Neutrophil (primary cell): ENCODE measurements at regions not wholly inside any gene's neighbourhood (a gene's known extent, or its start where the extent isn't known, plus 50 kb on each side); places are given as distances from the start of the nearest gene placed in this dataset.

Experiments used
- H3K27ac ChIP-seq: fragments of 200-600 bp; sonication (generic); 2 replicates; pipeline ENCODE4 v1.5.1; 2016; ENCODE audit warnings: mild to moderate bottlenecking, moderate library complexity
- H3K27me3 ChIP-seq: fragments of 200-600 bp; sonication (generic); 2 replicates; pipeline ENCODE4 v1.6.0; 2016; ENCODE audit warnings: mild to moderate bottlenecking
- H3K36me3 ChIP-seq: fragments of 200-600 bp; sonication (generic); 2 replicates; pipeline ENCODE4 v1.5.1; 2017
- H3K4me1 ChIP-seq, 2 experiments: fragments of 200-600 bp in 1 of 2; sonication (generic) in 1 of 2; 1 replicate in 1 of 2; 2 replicates in 1 of 2; pipeline versions ENCODE4 v1.5.1 to v1.6.1; 2013 to 2016; ENCODE audit warnings: low read depth in 1 of 2, low read length in 1 of 2, mild to moderate bottlenecking in 1 of 2, moderate library complexity in 1 of 2; ENCODE audit not compliant: control insufficient read depth in 1 of 2, insufficient read depth in 1 of 2
- H3K4me3 ChIP-seq, 2 experiments: fragments of 200-600 bp in 1 of 2; sonication (generic) in 1 of 2; 1 replicate in 1 of 2; 2 replicates in 1 of 2; pipeline ENCODE4 v1.5.1; 2013 to 2016; ENCODE audit warnings: low read depth in 1 of 2, low read length in 1 of 2, mild to moderate bottlenecking in 1 of 2, moderate library complexity in 1 of 2
- H3K9me3 ChIP-seq: fragments of 200-600 bp; sonication (generic); 2 replicates; pipeline ENCODE4 v1.5.1; 2016
- CTCF ChIP-seq: fragments of 200-600 bp; sonication (generic); IDR thresholded peaks from 2 replicates; pipeline ENCODE4 v1.5.1; 2016; ENCODE audit warnings: antibody characterized with exemption

- H3K27me3 ChIP-seq, result no peaks in the 10 kb centered on the region
- no peaks in the 10 kb centered on the region for H3K36me3 ChIP-seq
- TF ChIP-seq CTCF, result no peak
- H3K9me3 ChIP-seq, result no peaks in the 10 kb centered on the region
- no peak overlapping the region for H3K4me3 ChIP-seq
- no peaks in the 10 kb centered on the region for H3K4me1 ChIP-seq
- no peak overlapping the region for H3K27ac ChIP-seq
Measured at GRCh38 chr4:23741681-23742191, 148.1 kb downstream of the PPARGC1A start.

DNA sequence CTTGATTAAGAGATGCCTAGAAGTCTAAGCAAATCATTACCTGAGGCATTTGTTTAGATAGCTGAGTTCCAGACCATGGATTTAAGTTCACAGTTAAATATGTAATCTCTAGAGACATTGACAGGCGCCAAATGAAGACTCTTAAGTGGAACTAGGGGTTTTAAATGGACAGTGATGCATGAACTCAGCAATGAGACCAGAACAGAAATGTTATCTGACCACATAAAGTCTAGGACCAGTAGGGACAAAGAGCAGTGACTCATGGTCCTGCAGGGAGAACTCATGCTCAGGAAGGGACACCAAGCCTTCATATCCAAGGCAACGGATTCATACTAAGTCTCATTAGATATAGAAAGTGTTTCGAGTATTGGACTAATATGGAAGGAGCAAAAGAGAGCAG, 152.3 kb downstream of the PPARGC1A start:
- no peaks in the 10 kb centered on the region for H3K36me3 ChIP-seq
- H3K9me3 ChIP-seq, result no peaks in the 10 kb centered on the region
- H3K27me3 ChIP-seq, result no peaks in the 10 kb centered on the region
- TF ChIP-seq CTCF, result no peak
- H3K27ac ChIP-seq, result no peak overlapping the region
- no peaks in the 10 kb centered on the region for H3K4me1 ChIP-seq
- H3K4me3 ChIP-seq, result no peak overlapping the region

DNA sequence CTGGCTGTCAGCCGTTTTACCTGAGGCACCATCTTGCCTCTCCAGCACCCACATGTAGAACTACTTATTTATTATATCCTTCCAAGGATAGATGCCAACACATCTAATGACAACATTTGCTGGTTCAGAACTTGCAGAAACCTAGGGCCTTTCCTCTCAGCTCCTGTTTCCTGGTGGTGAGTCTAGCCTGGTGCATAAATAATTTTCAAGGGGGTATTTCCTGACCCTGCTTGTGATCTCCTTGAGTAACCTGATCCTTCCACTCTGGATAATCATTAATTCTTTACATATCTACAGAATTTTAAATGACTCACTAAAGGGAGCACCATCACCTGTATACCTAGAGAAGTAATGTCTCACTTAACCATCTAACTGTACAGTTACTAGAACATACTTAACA, 153.4 kb downstream of the PPARGC1A start:
- Histone ChIP-seq H3K4me1 (no peaks in the 10 kb centered on the region), H3K27ac (no peak overlapping the region), H3K4me3 (no peak overlapping the region), H3K27me3 (no peaks in the 10 kb centered on the region), H3K9me3 (no peaks in the 10 kb centered on the region), H3K36me3 (no peaks in the 10 kb centered on the region)
- TF ChIP-seq CTCF, result no peak

DNA sequence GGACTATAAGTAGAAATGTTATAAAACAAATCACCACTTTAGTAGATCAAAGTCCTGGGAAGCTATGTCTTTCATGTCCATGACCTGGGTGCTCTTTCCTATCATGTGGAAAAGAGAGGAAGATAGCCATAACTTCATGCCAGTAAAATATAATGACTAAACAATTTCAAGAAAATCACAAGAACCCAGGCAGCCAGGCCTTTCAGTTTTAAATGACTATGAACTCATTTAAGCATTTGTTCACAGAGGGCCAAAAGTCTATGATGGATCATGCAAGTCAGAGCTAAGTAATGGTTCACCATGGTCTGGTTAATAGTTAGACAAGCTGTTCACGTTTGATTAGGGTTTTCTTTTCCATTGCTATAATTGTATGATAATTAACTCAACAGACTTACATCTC, 155.8 kb downstream of the PPARGC1A start:
- Histone ChIP-seq H3K27ac (no peak overlapping the region), H3K36me3 (no peaks in the 10 kb centered on the region), H3K9me3 (no peaks in the 10 kb centered on the region), H3K27me3 (no peaks in the 10 kb centered on the region), H3K4me1 (no peaks in the 10 kb centered on the region), H3K4me3 (no peak overlapping the region)
- TF ChIP-seq CTCF, result no peak

DNA sequence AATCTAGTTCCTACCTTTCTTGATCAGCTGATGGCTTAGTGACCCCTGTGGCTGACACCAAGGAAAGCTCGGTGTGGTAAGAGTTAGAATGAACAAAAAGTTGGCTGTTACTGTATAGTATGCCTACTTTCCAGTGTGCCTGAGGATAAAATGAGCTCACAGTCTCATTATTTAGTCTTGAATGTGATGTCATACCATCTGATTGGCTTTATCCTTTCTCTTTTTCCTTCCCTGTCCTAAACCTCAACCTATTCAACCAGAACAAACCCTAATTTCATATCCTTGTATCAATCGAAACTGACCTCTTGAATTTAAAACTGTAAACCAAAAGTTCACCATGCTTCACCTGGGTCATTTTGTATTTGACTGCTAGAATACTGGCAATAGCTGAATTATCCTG, 156.4 kb downstream of the PPARGC1A start:
- H3K9me3 ChIP-seq, result no peaks in the 10 kb centered on the region
- H3K4me3 ChIP-seq, result no peak overlapping the region
- no peaks in the 10 kb centered on the region for H3K4me1 ChIP-seq
- H3K27ac ChIP-seq, result no peak overlapping the region
- no peaks in the 10 kb centered on the region for H3K36me3 ChIP-seq
- TF ChIP-seq CTCF, result no peak
- H3K27me3 ChIP-seq, result no peaks in the 10 kb centered on the region

GRCh38 chr4:23730998-23731397, 158.8 kb downstream of the PPARGC1A start:
- Histone ChIP-seq H3K27ac (no peak overlapping the region), H3K4me3 (no peak overlapping the region), H3K4me1 (no peaks in the 10 kb centered on the region), H3K36me3 (no peaks in the 10 kb centered on the region), H3K9me3 (no peaks in the 10 kb centered on the region), H3K27me3 (no peaks in the 10 kb centered on the region)
- no peak for TF ChIP-seq CTCF
